ENCODE measurements at regions not wholly inside any gene's neighbourhood (a gene's known extent, or its start where the extent isn't known, plus 50 kb on each side); places are given as distances from the start of the nearest gene placed in this dataset.

GRCh38 chr10:91033324-91033950 lies 112.5 kb upstream of the ANKRD1 start:
- TF ChIP-seq CTCF (IDR thresholded peaks at IDR 0.05) (no peak), RFX5 (IDR thresholded peaks at IDR 0.05; ENCODE audit: low read length) (no peak), TEAD4 (IDR thresholded peaks at IDR 0.05; ENCODE audit: borderline replicate concordance, insufficient read depth) (no peak), CHD2 (IDR thresholded peaks at IDR 0.05; ENCODE audit: low read length, partially characterized antibody) (no peak), SMC3 (IDR thresholded peaks at IDR 0.05; ENCODE audit: low read depth, low read length) (no peak), USF2 (IDR thresholded peaks at IDR 0.05; ENCODE audit: borderline replicate concordance, low read depth, low read length) (no peak), MAX (IDR thresholded peaks at IDR 0.05; ENCODE audit: low read depth) (no peak), EP300 (IDR thresholded peaks at IDR 0.05; ENCODE audit: borderline replicate concordance in 1 of 2, low read depth in 1 of 2, low read length in 1 of 2) (peak in 1 of 2 experiments; percentile 70; a peak in 2 of 4 replicates), REST (IDR thresholded peaks at IDR 0.05; ENCODE audit: low read depth, low read length) (no peak), RCOR1 (IDR thresholded peaks at IDR 0.05; ENCODE audit: low read length) (0 out of 2 replicates have a peak, but pooled peaks have one; percentile 10), RAD21 (IDR thresholded peaks at IDR 0.05; ENCODE audit: low read length) (no peak), POLR2AphosphoS5 (IDR thresholded peaks at IDR 0.05; ENCODE audit: low read depth, low read length) (no peak), TCF12 (IDR thresholded peaks at IDR 0.05) (no peak)

Measured in SK-N-SH (cell line).